Astrocyte (in vitro differentiated cells and primary cell): ENCODE measurements at regions not wholly inside any gene's neighbourhood (a gene's known extent, or its start where the extent isn't known, plus 50 kb on each side); places are given as distances from the start of the nearest gene placed in this dataset.
"Not testable (repeated sequence)": the region's sequence is repeated elsewhere in the genome, so short reads cannot be mapped to it uniquely, and the experiment has no call there.

Experiments used
- DNase-seq: peaks from one replicate; pipeline ENCODE4 v3.0.0-alpha.2; 2010; ENCODE audit warnings: low read depth
- FAIRE-seq: peaks from 2 replicates; lab custom pipeline; 2011; peaks lifted over from hg19 to GRCh38; lab: Jason Lieb, UNC
- H2AFZ ChIP-seq: 2 replicates; pipeline ENCODE4 v1.6.0; 2012; ENCODE audit warnings: low read depth, low read length, inconsistent platforms
- H3K27ac ChIP-seq: 2 replicates; pipeline ENCODE4 v1.5.1; 2011; ENCODE audit warnings: low read depth, low read length, inconsistent platforms
- H3K27me3 ChIP-seq: 2 replicates; pipeline ENCODE4 v1.6.0; 2011; ENCODE audit warnings: low read length, inconsistent platforms; ENCODE audit not compliant: insufficient read depth
- H3K36me3 ChIP-seq: 2 replicates; pipeline ENCODE4 v1.5.1; 2011; ENCODE audit warnings: low read length, inconsistent platforms; ENCODE audit not compliant: insufficient read depth
- H3K4me1 ChIP-seq: 2 replicates; pipeline ENCODE4 v1.5.1; 2011; ENCODE audit warnings: low read length, inconsistent platforms; ENCODE audit not compliant: insufficient read depth
- H3K4me2 ChIP-seq: 2 replicates; pipeline ENCODE4 v1.6.0; 2012; ENCODE audit warnings: low read length, inconsistent platforms
- H3K4me3 ChIP-seq: 2 replicates; pipeline ENCODE4 v1.5.1; 2011; ENCODE audit warnings: low read depth, mild to moderate bottlenecking, low read length, inconsistent platforms; ENCODE audit not compliant: insufficient read depth
- H3K79me2 ChIP-seq: 2 replicates; pipeline ENCODE4 v1.6.0; 2012; ENCODE audit warnings: mild to moderate bottlenecking, low read length, inconsistent platforms; ENCODE audit not compliant: insufficient read depth
- H3K9ac ChIP-seq: 2 replicates; pipeline ENCODE4 v1.6.0; 2012; ENCODE audit warnings: mild to moderate bottlenecking, low read length, inconsistent platforms
- H3K9me3 ChIP-seq: 2 replicates; pipeline ENCODE4 v1.5.1; 2012; ENCODE audit warnings: low read depth, mild to moderate bottlenecking, low read length, inconsistent platforms; ENCODE audit not compliant: insufficient read depth
- H4K20me1 ChIP-seq: 2 replicates; pipeline ENCODE4 v1.6.0; 2012; ENCODE audit warnings: low read length, inconsistent platforms; ENCODE audit not compliant: insufficient read depth
- H3K27ac Mint-ChIP-seq: one replicate; pipeline ENCODE4 v1.8.0; 2021; ENCODE audit warnings: mild to moderate bottlenecking, mixed read lengths; ENCODE audit not compliant: unreplicated experiment
- H3K27me3 Mint-ChIP-seq: one replicate; pipeline ENCODE4 v1.8.0; 2021; ENCODE audit warnings: low read depth, mixed read lengths; ENCODE audit not compliant: unreplicated experiment
- H3K36me3 Mint-ChIP-seq: one replicate; pipeline ENCODE4 v1.8.0; 2021; ENCODE audit warnings: low read depth, mixed read lengths; ENCODE audit not compliant: unreplicated experiment
- H3K4me1 Mint-ChIP-seq: one replicate; pipeline ENCODE4 v1.8.0; 2021; ENCODE audit warnings: low read depth, mixed read lengths; ENCODE audit not compliant: unreplicated experiment
- H3K4me3 Mint-ChIP-seq: one replicate; pipeline ENCODE4 v1.8.0; 2021; ENCODE audit warnings: mild to moderate bottlenecking, moderate library complexity, mixed read lengths; ENCODE audit not compliant: unreplicated experiment
- H3K9me3 Mint-ChIP-seq: one replicate; pipeline ENCODE4 v1.8.0; 2021; ENCODE audit warnings: mild to moderate bottlenecking, mixed read lengths; ENCODE audit not compliant: unreplicated experiment

GRCh38 chr9:41839786-41840185 lies 289.4 kb downstream of the CNTNAP3B start:
- not testable (repeated sequence) for H3K27ac ChIP-seq, H3K9me3 Mint-ChIP-seq, H3K4me2 ChIP-seq, H3K9me3 ChIP-seq, H3K4me1 ChIP-seq, H3K4me1 Mint-ChIP-seq, H3K27me3 Mint-ChIP-seq, H3K4me3 Mint-ChIP-seq, H3K79me2 ChIP-seq, H3K4me3 ChIP-seq, H3K27ac Mint-ChIP-seq, FAIRE-seq, H3K9ac ChIP-seq, H3K36me3 Mint-ChIP-seq, H2AFZ ChIP-seq, DNase-seq, H4K20me1 ChIP-seq, H3K36me3 ChIP-seq, H3K27me3 ChIP-seq

- not testable (repeated sequence) for DNase-seq, H3K4me1 Mint-ChIP-seq, H3K9ac ChIP-seq, H3K4me3 Mint-ChIP-seq, H3K27ac Mint-ChIP-seq, H4K20me1 ChIP-seq, H3K4me3 ChIP-seq, H3K79me2 ChIP-seq, H3K4me2 ChIP-seq, H2AFZ ChIP-seq, H3K4me1 ChIP-seq, H3K9me3 ChIP-seq, H3K36me3 Mint-ChIP-seq, H3K27ac ChIP-seq, H3K27me3 ChIP-seq, H3K27me3 Mint-ChIP-seq, H3K9me3 Mint-ChIP-seq, H3K36me3 ChIP-seq, FAIRE-seq
These were observed 290.3 kb downstream of the CNTNAP3B start for GRCh38 chr9:41838953-41839352.

GRCh38 chr9:41838562-41838851 lies 290.7 kb downstream of the CNTNAP3B start:
- H3K36me3 ChIP-seq, H3K4me1 Mint-ChIP-seq, H3K4me3 ChIP-seq, FAIRE-seq, H3K9me3 ChIP-seq, H3K27me3 Mint-ChIP-seq, H3K4me3 Mint-ChIP-seq, H3K4me2 ChIP-seq, H3K27ac Mint-ChIP-seq, DNase-seq, H3K79me2 ChIP-seq, H3K9me3 Mint-ChIP-seq, H4K20me1 ChIP-seq, H3K27me3 ChIP-seq, H3K4me1 ChIP-seq, H2AFZ ChIP-seq, H3K27ac ChIP-seq, H3K9ac ChIP-seq, H3K36me3 Mint-ChIP-seq: not testable (repeated sequence)

GRCh38 chr9:41837684-41838561 lies 291.3 kb downstream of the CNTNAP3B start:
- H3K9me3 Mint-ChIP-seq, H3K27ac ChIP-seq, H3K4me1 Mint-ChIP-seq, H3K4me2 ChIP-seq, H3K36me3 Mint-ChIP-seq, H3K27me3 Mint-ChIP-seq, H4K20me1 ChIP-seq, H3K36me3 ChIP-seq, H3K9me3 ChIP-seq, H3K27ac Mint-ChIP-seq, FAIRE-seq, H3K4me3 Mint-ChIP-seq, H2AFZ ChIP-seq, H3K79me2 ChIP-seq, H3K27me3 ChIP-seq, H3K4me3 ChIP-seq, DNase-seq, H3K9ac ChIP-seq, H3K4me1 ChIP-seq: not testable (repeated sequence)

- not testable (repeated sequence) for H3K4me1 Mint-ChIP-seq, H3K4me3 Mint-ChIP-seq, H3K9me3 ChIP-seq, H3K4me1 ChIP-seq, H4K20me1 ChIP-seq, H3K9ac ChIP-seq, DNase-seq, H3K27ac Mint-ChIP-seq, FAIRE-seq, H3K79me2 ChIP-seq, H3K36me3 ChIP-seq, H3K27ac ChIP-seq, H3K9me3 Mint-ChIP-seq, H3K27me3 ChIP-seq, H2AFZ ChIP-seq, H3K36me3 Mint-ChIP-seq, H3K27me3 Mint-ChIP-seq, H3K4me3 ChIP-seq, H3K4me2 ChIP-seq
These were observed 296.1 kb downstream of the CNTNAP3B start for GRCh38 chr9:41833108-41833507.

- not testable (repeated sequence) for H3K4me1 ChIP-seq, H3K27ac Mint-ChIP-seq, H3K4me3 ChIP-seq, H3K9me3 ChIP-seq, H3K4me1 Mint-ChIP-seq, H3K36me3 ChIP-seq, H3K9me3 Mint-ChIP-seq, H2AFZ ChIP-seq, H3K36me3 Mint-ChIP-seq, H4K20me1 ChIP-seq, H3K27me3 Mint-ChIP-seq, DNase-seq, H3K4me3 Mint-ChIP-seq, H3K9ac ChIP-seq, FAIRE-seq, H3K27ac ChIP-seq, H3K4me2 ChIP-seq, H3K27me3 ChIP-seq, H3K79me2 ChIP-seq
These were observed 304.5 kb downstream of the CNTNAP3B start for GRCh38 chr9:41824723-41825122.
